ENCODE measurements at regions not wholly inside any gene's neighbourhood (a gene's known extent, or its start where the extent isn't known, plus 50 kb on each side); places are given as distances from the start of the nearest gene placed in this dataset.

GRCh38 chr2:447902-448665, 160.2 kb upstream of the ALKAL2 start:
- no peak for DNase-seq (ENCODE audit: low read depth)

DNA sequence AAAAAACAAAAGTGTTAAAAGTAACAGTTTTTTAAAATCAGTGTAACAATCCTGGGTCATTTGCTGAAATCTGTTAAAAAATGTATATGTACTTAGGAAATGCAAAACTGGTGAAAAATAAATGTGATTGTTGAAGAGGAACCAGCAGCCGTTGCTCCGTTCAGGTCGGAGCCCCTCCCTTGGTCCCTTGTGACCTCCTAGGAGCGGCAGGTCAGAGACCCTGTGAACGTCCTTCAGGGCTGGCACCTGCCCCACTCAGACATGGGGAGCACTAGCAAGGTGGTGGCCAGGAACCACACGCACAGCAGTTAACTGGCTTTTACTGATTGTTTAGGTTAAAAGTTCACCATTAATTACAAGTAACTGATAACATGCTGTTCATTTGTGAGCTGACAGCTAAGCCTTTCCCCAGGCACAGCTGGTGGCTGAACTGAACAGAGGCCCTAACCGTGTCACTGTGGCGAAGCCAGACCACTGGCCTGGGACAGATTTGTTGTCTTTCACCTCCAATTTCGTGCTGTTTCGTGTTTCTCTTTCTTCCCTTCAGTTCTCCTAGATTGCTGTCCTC, 159.2 kb upstream of the ALKAL2 start:
- DNase-seq (ENCODE audit: low read depth): no peak

- no peak for DNase-seq (ENCODE audit: low read depth)
These were observed 158.5 kb upstream of the ALKAL2 start for GRCh38 chr2:446303-446874.

DNA sequence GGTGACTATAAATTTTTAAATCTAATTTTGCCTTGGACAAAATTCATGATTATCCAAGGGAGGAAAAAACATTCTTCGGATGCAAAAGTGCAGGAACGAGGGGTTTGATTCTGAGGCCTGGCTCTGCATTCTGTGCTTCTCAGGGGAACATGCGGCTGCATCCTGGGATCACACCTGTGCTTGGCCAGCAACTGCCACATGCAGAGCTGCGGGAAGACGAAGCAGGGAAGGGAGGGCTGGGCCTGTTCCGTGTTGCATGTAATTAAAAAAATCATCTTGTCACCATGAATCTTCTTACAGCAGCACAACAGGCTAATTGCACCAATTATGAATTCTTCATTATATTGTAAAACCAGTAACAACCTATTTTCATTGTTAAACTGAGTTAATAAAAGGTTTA, 158.0 kb upstream of the ALKAL2 start:
- no peak for DNase-seq (ENCODE audit: low read depth)

- no peak for DNase-seq (ENCODE audit: low read depth)
These were observed 157.3 kb upstream of the ALKAL2 start for GRCh38 chr2:444937-445884.

DNA sequence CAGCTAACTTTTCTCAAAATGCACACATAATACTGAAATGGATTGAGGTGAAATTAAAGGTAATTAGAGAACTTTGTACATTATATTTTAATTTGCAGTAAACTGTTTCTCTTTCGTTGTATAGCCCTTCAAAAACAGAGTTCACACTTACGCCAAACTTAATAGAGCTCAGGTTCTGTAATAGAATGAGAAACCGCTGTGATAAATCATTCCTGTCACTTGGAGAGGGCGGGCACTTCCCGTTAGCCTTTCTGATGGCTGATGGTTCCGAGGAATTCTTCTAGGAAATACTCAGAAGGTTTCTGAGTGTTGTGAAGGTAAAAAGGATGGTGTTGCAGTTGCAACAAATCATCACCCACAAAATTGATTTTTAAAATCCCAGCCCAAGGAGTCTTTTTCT, 155.8 kb upstream of the ALKAL2 start:
- DNase-seq (ENCODE audit: low read depth): no peak

DNA sequence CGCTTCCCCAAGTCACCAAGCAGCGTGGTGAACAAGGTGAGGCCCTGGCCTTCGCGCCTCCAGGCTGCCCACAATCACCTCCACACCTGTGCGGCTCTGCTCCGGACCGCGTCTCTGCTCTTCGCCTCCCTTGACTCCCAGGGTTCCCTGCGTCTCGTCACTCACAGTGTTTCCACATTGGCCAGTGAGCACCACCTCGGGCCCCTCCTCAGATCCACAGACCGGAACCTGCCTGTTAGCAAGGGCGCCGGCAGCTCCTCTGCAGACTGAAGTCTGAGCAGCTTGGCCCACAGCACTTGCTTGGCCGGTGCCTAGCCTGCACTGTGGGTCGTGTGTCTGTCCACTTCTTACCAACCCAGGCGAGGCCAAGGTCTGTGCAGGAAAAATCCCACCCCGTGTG, 155.3 kb upstream of the ALKAL2 start:
- DNase-seq (ENCODE audit: low read depth): no peak

- no peak for DNase-seq (ENCODE audit: low read depth)
These were observed 153.5 kb upstream of the ALKAL2 start for GRCh38 chr2:441258-442022.

GRCh38 chr2:440403-440740, 152.5 kb upstream of the ALKAL2 start:
- DNase-seq (ENCODE audit: low read depth): no peak

- no peak for DNase-seq (ENCODE audit: low read depth)
These were observed 151.9 kb upstream of the ALKAL2 start for GRCh38 chr2:439556-440402.

DNA sequence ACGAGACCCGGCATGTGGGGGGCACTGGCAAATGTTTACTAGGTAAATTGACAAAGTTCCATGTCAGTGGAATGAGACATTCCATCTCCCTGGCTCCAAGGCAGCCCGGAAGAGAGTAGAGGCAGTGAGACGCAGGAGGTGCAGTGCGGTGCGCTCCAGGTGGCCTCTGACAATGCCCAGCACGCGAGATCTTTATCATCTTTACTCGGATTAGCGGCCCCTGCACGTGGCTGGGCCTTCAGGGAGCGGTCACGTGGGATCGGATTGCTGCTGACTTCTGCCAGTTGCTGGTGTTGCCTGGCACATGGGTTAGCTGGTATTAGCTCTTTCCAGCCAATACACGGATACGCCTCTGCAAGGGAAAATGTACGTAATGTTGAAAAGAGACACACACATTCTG, 151.2 kb upstream of the ALKAL2 start:
- DNase-seq (ENCODE audit: low read depth): no peak

GRCh38 chr2:437756-438393, 150.0 kb upstream of the ALKAL2 start:
- DNase-seq (ENCODE audit: low read depth): no peak

GRCh38 chr2:437180-437579, 149.3 kb upstream of the ALKAL2 start:
- DNase-seq (ENCODE audit: low read depth): no peak

DNA sequence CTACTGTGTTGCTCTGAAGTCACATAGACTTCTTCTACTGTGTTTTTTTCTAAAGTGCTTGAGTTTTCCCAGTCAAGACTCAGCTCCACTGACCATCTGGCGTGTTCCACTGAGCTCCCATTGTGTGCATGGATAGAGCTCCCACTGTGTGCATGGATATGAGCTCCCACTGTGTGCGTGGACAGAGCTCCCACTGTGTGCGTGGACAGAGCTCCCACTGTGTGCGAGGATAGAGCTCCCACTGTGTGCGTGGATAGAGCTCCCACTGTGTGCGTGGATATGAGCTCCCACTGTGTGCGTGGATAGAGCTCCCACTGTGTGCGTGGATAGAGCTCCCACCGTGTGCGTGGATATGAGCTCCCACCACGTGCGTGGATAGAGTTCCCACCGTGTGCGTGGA, 148.3 kb upstream of the ALKAL2 start:
- no peak for DNase-seq (ENCODE audit: low read depth)

DNA sequence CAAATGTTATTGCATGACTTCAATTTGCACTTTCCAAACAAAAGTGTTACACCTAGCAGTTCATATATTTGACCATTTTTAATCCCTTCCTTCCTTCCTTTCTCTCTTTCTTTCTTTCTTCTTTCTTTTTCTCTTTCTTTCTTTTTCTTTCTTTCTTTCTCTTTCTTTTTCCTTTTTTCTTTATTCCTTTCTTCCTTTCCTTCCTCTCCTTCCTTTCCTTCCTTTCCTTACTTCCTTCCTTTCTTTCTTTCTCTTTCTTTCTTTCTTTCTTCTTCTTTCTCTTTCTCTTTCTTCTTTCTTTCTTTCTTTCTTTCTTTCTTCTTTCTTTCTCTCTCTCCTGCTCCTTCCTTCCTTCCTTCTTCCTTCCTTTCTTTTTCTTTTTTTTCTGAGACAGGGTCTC, 146.7 kb upstream of the ALKAL2 start:
- DNase-seq (ENCODE audit: low read depth): no peak

- DNase-seq (ENCODE audit: low read depth): no peak
These were observed 145.3 kb upstream of the ALKAL2 start for GRCh38 chr2:433216-433615.

GRCh38 chr2:430291-431040, 142.6 kb upstream of the ALKAL2 start:
- no peak for DNase-seq (ENCODE audit: low read depth)

- no peak for DNase-seq (ENCODE audit: low read depth)
These were observed 141.8 kb upstream of the ALKAL2 start for GRCh38 chr2:429575-430254.

DNA sequence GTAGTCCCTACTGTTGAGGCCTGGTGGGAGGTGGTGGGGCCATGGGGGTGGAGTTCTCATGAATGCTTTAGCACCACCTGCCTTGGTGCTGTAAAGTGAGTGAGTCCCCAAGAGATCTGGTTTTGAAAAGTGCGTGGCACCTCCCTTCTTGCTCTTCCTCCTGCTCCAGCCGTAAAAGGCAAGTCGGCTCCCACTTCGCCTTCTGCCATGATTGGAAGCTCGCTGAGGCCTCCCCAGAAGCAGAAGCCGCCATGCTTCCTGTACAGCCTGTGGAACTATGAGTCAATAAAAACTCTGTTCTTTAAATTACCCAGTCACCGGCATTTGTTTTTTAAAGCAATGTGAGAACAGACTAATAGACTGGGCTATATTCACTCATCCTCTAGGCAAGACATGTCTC, 141.3 kb upstream of the ALKAL2 start:
- no peak for DNase-seq (ENCODE audit: low read depth)

Measured in iris pigment epithelial cell (primary cell).